GM10266 (cell line): ENCODE measurements at regions not wholly inside any gene's neighbourhood (a gene's known extent, or its start where the extent isn't known, plus 50 kb on each side); places are given as distances from the start of the nearest gene placed in this dataset.

Source experiments
- DNase-seq: peaks from one replicate; pipeline ENCODE4 v3.0.0; 2012; ENCODE audit errors: extremely low spot score
- TF ChIP-seq, protein P1 (sequence below): IDR thresholded peaks from 2 replicates; pipeline ENCODE4 v1.5.1; 2012; ENCODE audit warnings: mild to moderate bottlenecking, low read depth; ENCODE audit not compliant: control insufficient read depth, insufficient read depth; ENCODE audit errors: missing control alignments

DNA sequence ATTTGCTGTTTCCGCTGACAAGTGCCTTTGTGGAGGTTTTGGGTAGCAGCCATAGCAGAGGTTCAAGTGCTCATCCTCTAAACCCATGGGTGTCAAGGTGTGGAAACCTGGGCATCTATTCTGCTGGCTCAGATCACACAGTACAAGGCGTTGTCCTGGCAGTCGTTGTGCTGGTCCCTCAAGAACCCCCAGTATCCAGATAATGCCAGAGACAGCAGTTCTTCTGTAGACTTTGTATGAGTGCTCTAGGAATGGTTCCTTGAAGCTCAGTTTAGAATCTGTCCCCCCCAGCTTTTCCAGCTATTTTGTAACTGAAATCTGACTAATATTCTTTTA, 655.7 kb upstream of the MAP3K7 start:
- TF ChIP-seq, protein P1, sequence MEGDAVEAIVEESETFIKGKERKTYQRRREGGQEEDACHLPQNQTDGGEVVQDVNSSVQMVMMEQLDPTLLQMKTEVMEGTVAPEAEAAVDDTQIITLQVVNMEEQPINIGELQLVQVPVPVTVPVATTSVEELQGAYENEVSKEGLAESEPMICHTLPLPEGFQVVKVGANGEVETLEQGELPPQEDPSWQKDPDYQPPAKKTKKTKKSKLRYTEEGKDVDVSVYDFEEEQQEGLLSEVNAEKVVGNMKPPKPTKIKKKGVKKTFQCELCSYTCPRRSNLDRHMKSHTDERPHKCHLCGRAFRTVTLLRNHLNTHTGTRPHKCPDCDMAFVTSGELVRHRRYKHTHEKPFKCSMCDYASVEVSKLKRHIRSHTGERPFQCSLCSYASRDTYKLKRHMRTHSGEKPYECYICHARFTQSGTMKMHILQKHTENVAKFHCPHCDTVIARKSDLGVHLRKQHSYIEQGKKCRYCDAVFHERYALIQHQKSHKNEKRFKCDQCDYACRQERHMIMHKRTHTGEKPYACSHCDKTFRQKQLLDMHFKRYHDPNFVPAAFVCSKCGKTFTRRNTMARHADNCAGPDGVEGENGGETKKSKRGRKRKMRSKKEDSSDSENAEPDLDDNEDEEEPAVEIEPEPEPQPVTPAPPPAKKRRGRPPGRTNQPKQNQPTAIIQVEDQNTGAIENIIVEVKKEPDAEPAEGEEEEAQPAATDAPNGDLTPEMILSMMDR: no peak
- DNase-seq: no peak

GRCh38 chr6:91241946-91242613, 655.2 kb upstream of the MAP3K7 start:
- no peak for DNase-seq
- TF ChIP-seq, protein P1: no peak

DNA sequence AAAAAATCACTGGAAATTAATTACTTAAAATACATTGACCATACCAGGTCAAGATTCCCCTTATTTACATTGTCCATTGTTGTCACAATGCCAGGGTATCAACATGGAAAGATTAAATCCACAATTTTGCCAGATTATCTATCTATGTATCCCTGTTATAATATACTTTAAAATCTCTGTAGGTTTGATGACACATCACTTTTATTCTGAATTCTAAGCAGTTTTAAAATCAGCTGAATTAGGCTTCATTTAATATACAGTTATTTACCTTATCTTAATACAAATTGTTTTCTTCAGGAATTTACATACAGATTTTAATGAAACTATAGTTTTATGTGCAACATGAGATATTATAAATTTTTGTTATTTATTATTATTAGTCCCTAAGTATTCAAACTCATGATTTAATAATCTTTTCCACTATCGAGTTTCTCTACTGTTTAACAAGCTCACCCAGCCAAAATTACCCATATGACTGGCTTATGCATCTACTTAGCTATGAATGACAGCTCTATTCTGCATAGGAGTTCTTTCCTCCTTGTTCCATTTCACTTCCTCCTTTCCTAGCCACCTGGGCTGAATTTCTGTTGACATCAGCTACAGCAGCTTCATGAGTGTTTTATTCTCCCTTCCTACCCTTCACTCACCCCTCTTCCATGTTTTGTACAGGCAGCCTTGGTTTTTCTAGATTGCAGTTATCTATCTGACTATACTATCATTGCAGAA, 654.2 kb upstream of the MAP3K7 start:
- TF ChIP-seq, protein P1: no peak
- DNase-seq: peak; percentile 4

GRCh38 chr6:91221072-91221720, 634.3 kb upstream of the MAP3K7 start:
- DNase-seq: no peak
- TF ChIP-seq, protein P1: no peak

DNA sequence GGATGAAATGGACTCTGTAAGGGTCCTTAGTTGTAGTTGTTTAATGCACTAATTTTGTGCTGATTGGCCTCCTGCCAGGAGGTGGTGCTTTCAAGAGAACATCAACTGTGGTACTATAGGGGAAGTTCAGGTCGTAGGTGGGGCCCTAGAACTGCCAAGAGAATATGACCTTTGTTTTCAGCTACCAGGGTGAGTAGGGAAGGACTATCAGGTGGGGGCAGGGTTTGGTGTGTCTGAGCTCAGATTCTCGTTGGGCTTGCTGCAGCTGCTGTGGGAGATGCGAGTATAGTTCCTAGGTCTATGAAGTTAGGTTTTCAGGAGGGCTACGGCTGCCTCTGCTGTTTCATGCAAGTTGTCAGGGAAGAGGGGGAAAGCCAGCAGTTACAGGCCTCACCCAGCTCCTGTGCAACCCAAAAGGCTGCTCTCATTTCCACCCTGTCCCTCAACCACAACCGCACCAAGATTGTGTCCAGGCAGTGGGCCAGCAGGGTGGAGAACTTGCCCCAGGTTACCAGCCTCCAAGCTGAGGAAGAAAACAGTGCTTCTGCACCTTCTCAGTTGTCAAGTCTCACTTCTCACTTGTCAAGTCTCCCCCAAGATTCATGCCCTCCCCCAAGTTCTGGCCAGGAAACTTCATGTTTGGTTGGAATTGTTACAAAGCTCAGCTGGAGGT, 626.5 kb upstream of the MAP3K7 start:
- TF ChIP-seq, protein P1: no peak
- no peak for DNase-seq

GRCh38 chr6:91198588-91199255, 611.9 kb upstream of the MAP3K7 start:
- DNase-seq: no peak
- TF ChIP-seq, protein P1: no peak

GRCh38 chr6:91196729-91197128, 609.9 kb upstream of the MAP3K7 start:
- no peak for DNase-seq
- TF ChIP-seq, protein P1: no peak
